Prostate gland (tissue), 2 donors: ENCODE measurements at regions not wholly inside any gene's neighbourhood (a gene's known extent, or its start where the extent isn't known, plus 50 kb on each side); places are given as distances from the start of the nearest gene placed in this dataset.
"Not testable (repeated sequence)": the region's sequence is repeated elsewhere in the genome, so short reads cannot be mapped to it uniquely, and the experiment has no call there.

Experiments
- DNase-seq: peaks from one replicate; pipeline ENCODE4 v3.0.0-alpha.2; 2019; ENCODE audit warnings: low spot score
- H3K27ac ChIP-seq, 2 donors: fragments of 200-600 bp; sonication (generic); 2 replicates each; pipeline ENCODE4 v1.5.1; 2017 to 2019
- H3K27me3 ChIP-seq: fragments of 200-600 bp; sonication (generic); replicated peaks from 2 replicates; pipeline ENCODE4 v1.5.1; 2019; ENCODE audit not compliant: insufficient read depth
- H3K36me3 ChIP-seq, 2 donors: fragments of 200-600 bp; sonication (generic); 1 replicate in 1 of 2; 2 replicates in 1 of 2; pipeline versions ENCODE4 v1.5.1 to v1.8.1; 2017 to 2019
- H3K4me1 ChIP-seq: fragments of 200-600 bp; sonication (generic); replicated peaks from 2 replicates; pipeline ENCODE4 v1.5.1; 2019
- H3K4me3 ChIP-seq, 2 donors: fragments of 200-600 bp; sonication (generic); 2 replicates each; pipeline ENCODE4 v1.5.1; 2017 to 2019
- H3K9me3 ChIP-seq: fragments of 200-600 bp; sonication (generic); 2 replicates; pipeline ENCODE4 v1.5.1; 2017
- POLR2A ChIP-seq: fragments of 450-650 bp; IDR thresholded peaks from one replicate; pipeline ENCODE4 v1.6.1; 2016; ENCODE audit warnings: antibody characterized with exemption, mild to moderate bottlenecking
- POLR2AphosphoS5 ChIP-seq: sonication (generic); formaldehyde crosslinking; IDR thresholded peaks from one replicate; pipeline ENCODE4 v1.6.1; 2017; ENCODE audit warnings: antibody characterized with exemption
- WGBS: methylation state at CpG from one replicate; pipeline ENCODE4 v1.1.5; 2018; 5-methylcytosine and 5-hydroxymethylcytosine counted together
- intact Hi-C: fragments of 100-400 bp; cut with DNase I; formaldehyde crosslinking; loops from one replicate; pipeline ENCODE4 v1.14.2; 2022
- TF ChIP-seq, protein P1 (sequence below), 4 experiments: fragments of 200-600 bp in 2 of 4; fragments of 450-650 bp in 2 of 4; sonication (generic) in 2 of 4; IDR thresholded peaks; 1 replicate in 3 of 4; 2 replicates in 1 of 4; pipeline ENCODE4 v1.5.1; 2016 to 2019; ENCODE audit warnings: antibody characterized with exemption in 4 of 4, mild to moderate bottlenecking in 2 of 4, moderate library complexity in 2 of 4

GRCh38 chr5:122515210-122515609 is 203.2 kb downstream of the SNCAIP start:
- not testable (repeated sequence) for H3K9me3 ChIP-seq, DNase-seq, H3K4me3 ChIP-seq, H3K27me3 ChIP-seq, H3K4me1 ChIP-seq, H3K36me3 ChIP-seq, H3K27ac ChIP-seq
- intact Hi-C loops, result loop anchor here (5.0 kb wide), 1 partner anchor 852 kb away; no protein-coding TSS in a partner anchor
- WGBS, result 90% methylated on average over 23 of the region's 23 CpGs

DNA sequence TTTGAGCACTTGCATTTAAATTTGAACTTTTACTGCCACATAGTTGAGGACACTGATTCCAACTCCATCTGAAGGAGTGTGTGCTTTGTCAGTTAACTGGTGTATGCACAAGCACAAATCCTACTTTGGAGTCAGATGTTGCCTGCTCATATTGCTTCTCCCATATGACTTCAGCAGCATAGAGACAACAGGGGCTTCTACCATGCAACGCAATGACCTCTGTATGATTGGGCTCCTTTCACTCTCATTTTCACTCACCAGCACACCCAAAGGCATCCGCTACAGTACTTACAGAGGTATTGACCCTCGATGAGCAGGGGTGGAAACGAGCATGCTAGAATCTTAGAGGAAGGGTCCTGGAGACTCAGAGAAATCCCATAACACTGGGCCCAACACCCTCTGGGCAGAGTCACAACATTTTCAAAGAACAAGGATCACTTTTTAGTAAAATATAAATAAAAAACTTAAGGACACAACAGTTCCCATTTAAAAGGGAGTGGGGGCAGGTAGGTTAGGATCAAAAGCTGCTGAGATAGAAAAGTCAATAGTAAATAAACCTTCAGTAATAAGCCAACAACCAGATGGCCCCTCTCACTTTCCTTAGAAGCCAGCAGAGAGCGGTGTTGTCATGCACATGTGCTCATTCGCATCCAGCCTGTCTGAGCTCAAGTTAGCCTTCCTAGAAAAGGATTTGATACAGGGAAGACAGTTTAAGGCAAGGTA is 203.8 kb downstream of the SNCAIP start:
- Histone ChIP-seq H3K27ac (no peak overlapping the region), H3K27me3 (no peaks in the 10 kb centered on the region), H3K9me3 (no peaks in the 10 kb centered on the region), H3K4me3 (no peak overlapping the region), H3K4me1 (no peaks in the 10 kb centered on the region), H3K36me3 (no peaks in the 10 kb centered on the region)
- peak; percentile 39 for DNase-seq
- TF ChIP-seq POLR2AphosphoS5 (no peak), POLR2A (no peak)
- TF ChIP-seq, protein P1, sequence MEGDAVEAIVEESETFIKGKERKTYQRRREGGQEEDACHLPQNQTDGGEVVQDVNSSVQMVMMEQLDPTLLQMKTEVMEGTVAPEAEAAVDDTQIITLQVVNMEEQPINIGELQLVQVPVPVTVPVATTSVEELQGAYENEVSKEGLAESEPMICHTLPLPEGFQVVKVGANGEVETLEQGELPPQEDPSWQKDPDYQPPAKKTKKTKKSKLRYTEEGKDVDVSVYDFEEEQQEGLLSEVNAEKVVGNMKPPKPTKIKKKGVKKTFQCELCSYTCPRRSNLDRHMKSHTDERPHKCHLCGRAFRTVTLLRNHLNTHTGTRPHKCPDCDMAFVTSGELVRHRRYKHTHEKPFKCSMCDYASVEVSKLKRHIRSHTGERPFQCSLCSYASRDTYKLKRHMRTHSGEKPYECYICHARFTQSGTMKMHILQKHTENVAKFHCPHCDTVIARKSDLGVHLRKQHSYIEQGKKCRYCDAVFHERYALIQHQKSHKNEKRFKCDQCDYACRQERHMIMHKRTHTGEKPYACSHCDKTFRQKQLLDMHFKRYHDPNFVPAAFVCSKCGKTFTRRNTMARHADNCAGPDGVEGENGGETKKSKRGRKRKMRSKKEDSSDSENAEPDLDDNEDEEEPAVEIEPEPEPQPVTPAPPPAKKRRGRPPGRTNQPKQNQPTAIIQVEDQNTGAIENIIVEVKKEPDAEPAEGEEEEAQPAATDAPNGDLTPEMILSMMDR (IDR thresholded peaks at IDR 0.05), result peak in 3 of 4 experiments; percentile 29 to 68 (median 54)
- whole genome bisulfite sequencing, result 43% methylated on average over 6 of the region's 6 CpGs
- intact Hi-C loops, result loop anchor here (5.0 kb wide), 1 partner anchor 851 kb away; no protein-coding TSS in a partner anchor

DNA sequence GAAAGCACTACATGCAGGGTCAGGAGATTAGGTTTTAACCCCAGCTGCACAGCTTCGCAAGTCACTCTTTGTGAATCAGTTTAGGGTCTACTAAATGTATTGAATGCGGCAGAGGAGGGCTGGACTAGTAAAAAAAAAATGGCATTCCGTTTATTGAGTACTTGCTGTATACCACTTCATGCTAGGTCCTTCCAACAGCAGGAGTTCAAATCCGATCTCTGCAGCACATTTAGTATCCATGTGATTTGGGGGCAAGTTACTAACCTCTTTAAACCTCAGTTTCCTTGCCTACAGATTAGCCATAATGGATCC is 204.4 kb downstream of the SNCAIP start:
- no peaks in the 10 kb centered on the region for H3K27me3 ChIP-seq
- no peak for TF ChIP-seq POLR2AphosphoS5
- no peak for TF ChIP-seq POLR2A
- TF ChIP-seq, protein P1 (IDR thresholded peaks at IDR 0.05), result no peak
- H3K4me3 ChIP-seq, result no peak overlapping the region
- no peaks in the 10 kb centered on the region for H3K36me3 ChIP-seq
- H3K4me1 ChIP-seq, result no peaks in the 10 kb centered on the region
- H3K9me3 ChIP-seq, result no peaks in the 10 kb centered on the region
- intact Hi-C loops, result loop anchor here (5.0 kb wide), 1 partner anchor 851 kb away; no protein-coding TSS in a partner anchor
- no peak overlapping the region for H3K27ac ChIP-seq
- no peak for DNase-seq
- 80% methylated on average over 4 of the region's 4 CpGs for WGBS

DNA sequence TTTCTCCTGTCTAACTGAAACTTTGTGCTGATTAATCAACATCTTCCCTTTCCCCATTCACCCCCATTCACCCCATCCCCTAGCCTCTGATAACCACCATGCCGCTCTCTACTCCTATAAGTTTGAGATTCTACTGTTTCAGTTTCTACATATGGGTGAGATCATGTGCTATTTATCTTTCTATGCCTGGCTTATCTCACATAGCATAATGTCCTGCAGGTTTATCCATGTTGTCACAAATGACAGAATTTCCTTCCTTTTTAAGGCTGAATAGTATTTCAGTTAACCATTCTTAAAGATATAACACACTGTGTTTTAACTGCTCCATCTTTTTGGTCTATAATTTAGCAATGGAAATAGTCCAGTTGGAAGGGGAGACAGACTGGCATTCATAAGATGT is 205.1 kb downstream of the SNCAIP start:
- no peaks in the 10 kb centered on the region for H3K9me3 ChIP-seq
- no peak overlapping the region for H3K4me3 ChIP-seq
- H3K27me3 ChIP-seq, result no peaks in the 10 kb centered on the region
- 88% methylated on average over 1 of the region's 1 CpG for WGBS
- TF ChIP-seq POLR2A, result no peak
- TF ChIP-seq POLR2AphosphoS5, result no peak
- TF ChIP-seq, protein P1 (IDR thresholded peaks at IDR 0.05), result no peak
- H3K4me1 ChIP-seq, result no peaks in the 10 kb centered on the region
- intact Hi-C loops, result loop anchor here (5.0 kb wide), 1 partner anchor 850 kb away; no protein-coding TSS in a partner anchor
- no peak for DNase-seq
- no peak overlapping the region for H3K27ac ChIP-seq
- no peaks in the 10 kb centered on the region for H3K36me3 ChIP-seq

- no peak for DNase-seq
- no peaks in the 10 kb centered on the region for H3K27me3 ChIP-seq
- H3K27ac ChIP-seq, result no peak overlapping the region
- no peaks in the 10 kb centered on the region for H3K36me3 ChIP-seq
- H3K9me3 ChIP-seq, result no peaks in the 10 kb centered on the region
- 84% methylated on average over 6 of the region's 6 CpGs for WGBS
- no peaks in the 10 kb centered on the region for H3K4me1 ChIP-seq
- H3K4me3 ChIP-seq, result no peak overlapping the region
- TF ChIP-seq, protein P1 (IDR thresholded peaks at IDR 0.05), result no peak
- TF ChIP-seq POLR2AphosphoS5 (no peak), POLR2A (no peak)
- intact Hi-C loops, result no loop called here
These were observed 211.7 kb downstream of the SNCAIP start for GRCh38 chr5:122523776-122524175.
